Effector memory CD4-positive, alpha-beta T cell (primary cell): ENCODE measurements at regions not wholly inside any gene's neighbourhood (a gene's known extent, or its start where the extent isn't known, plus 50 kb on each side); places are given as distances from the start of the nearest gene placed in this dataset.
"Not testable (repeated sequence)": the region's sequence is repeated elsewhere in the genome, so short reads cannot be mapped to it uniquely, and the experiment has no call there.

Source experiments
- DNase-seq, 3 donors: peaks; one replicate each; pipeline ENCODE4 v3.0.0-alpha.2; 2020
- H3K27ac ChIP-seq: 2 replicates; pipeline ENCODE4 v1.7.0; 2013; ENCODE audit warnings: mild to moderate bottlenecking, low read length, moderate library complexity; ENCODE audit not compliant: insufficient read depth, poor library complexity, severe bottlenecking
- H3K27me3 ChIP-seq: replicated peaks from 2 replicates; pipeline ENCODE4 v1.7.0; 2013; ENCODE audit warnings: mild to moderate bottlenecking, low read length; ENCODE audit not compliant: insufficient read depth, control insufficient read depth, poor library complexity, severe bottlenecking
- H3K36me3 ChIP-seq: 2 replicates; pipeline ENCODE4 v1.7.0; 2013; ENCODE audit warnings: mild to moderate bottlenecking, low read length, moderate library complexity; ENCODE audit not compliant: control insufficient read depth, insufficient read depth
- H3K4me1 ChIP-seq: 2 replicates; pipeline ENCODE4 v1.7.0; 2013; ENCODE audit warnings: low read length, mild to moderate bottlenecking; ENCODE audit not compliant: control insufficient read depth, insufficient read depth, poor library complexity, severe bottlenecking
- H3K4me3 ChIP-seq: 2 replicates; pipeline ENCODE4 v1.7.0; 2013; ENCODE audit warnings: low read length, low read depth, mild to moderate bottlenecking; ENCODE audit not compliant: insufficient read depth, poor library complexity, severe bottlenecking
- H3K9me3 ChIP-seq: 2 replicates; pipeline ENCODE4 v1.7.0; 2013; ENCODE audit warnings: mild to moderate bottlenecking, low read length, moderate library complexity; ENCODE audit not compliant: control insufficient read depth

GRCh38 chr7:96786998-96787395 lies 77.4 kb upstream of the SEM1 start:
- no peak overlapping the region for H3K27ac ChIP-seq
- H3K4me3 ChIP-seq = no peak overlapping the region
- no peaks in the 10 kb centered on the region for H3K9me3 ChIP-seq
- no peaks in the 10 kb centered on the region for H3K27me3 ChIP-seq
- H3K36me3 ChIP-seq = no peaks in the 10 kb centered on the region
- H3K4me1 ChIP-seq = no peaks in the 10 kb centered on the region
- no peak for DNase-seq

- H3K27ac ChIP-seq = no peak overlapping the region
- no peaks in the 10 kb centered on the region for H3K36me3 ChIP-seq
- no peaks in the 10 kb centered on the region for H3K27me3 ChIP-seq
- H3K4me3 ChIP-seq = no peak overlapping the region
- H3K9me3 ChIP-seq = no peaks in the 10 kb centered on the region
- no peaks in the 10 kb centered on the region for H3K4me1 ChIP-seq
- DNase-seq = no peak
Measured at GRCh38 chr7:96789914-96790313, 80.3 kb upstream of the SEM1 start.

DNA sequence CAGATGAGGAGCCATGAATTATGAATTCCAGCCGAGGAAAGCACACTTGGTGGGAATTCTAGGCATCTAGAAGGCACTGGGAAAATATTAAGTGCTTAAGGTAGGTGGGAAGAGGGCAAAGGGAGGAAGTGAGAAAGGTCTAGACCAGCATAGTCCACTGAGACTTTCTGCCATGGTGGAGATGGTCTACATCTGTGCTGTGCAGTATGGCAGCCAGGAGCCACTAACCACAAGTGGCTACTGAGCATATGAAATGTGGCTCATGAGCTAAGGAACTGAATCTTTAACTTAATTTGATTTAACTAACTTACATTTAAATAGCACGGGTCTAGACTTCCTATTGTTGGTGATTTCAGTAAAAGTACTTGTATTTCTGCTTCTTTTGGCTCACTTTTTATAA lies 82.5 kb upstream of the SEM1 start:
- no peak for DNase-seq
- H3K4me3 ChIP-seq = no peak overlapping the region
- H3K27me3 ChIP-seq = no peaks in the 10 kb centered on the region
- no peaks in the 10 kb centered on the region for H3K36me3 ChIP-seq
- H3K4me1 ChIP-seq = no peaks in the 10 kb centered on the region
- no peaks in the 10 kb centered on the region for H3K9me3 ChIP-seq
- no peak overlapping the region for H3K27ac ChIP-seq

- Histone ChIP-seq H3K36me3 (no peaks in the 10 kb centered on the region), H3K27me3 (no peaks in the 10 kb centered on the region), H3K4me3 (no peak overlapping the region), H3K9me3 (no peaks in the 10 kb centered on the region), H3K4me1 (no peaks in the 10 kb centered on the region), H3K27ac (no peak overlapping the region)
- no peak for DNase-seq
Measured at GRCh38 chr7:96794063-96794462, 84.4 kb upstream of the SEM1 start.

DNA sequence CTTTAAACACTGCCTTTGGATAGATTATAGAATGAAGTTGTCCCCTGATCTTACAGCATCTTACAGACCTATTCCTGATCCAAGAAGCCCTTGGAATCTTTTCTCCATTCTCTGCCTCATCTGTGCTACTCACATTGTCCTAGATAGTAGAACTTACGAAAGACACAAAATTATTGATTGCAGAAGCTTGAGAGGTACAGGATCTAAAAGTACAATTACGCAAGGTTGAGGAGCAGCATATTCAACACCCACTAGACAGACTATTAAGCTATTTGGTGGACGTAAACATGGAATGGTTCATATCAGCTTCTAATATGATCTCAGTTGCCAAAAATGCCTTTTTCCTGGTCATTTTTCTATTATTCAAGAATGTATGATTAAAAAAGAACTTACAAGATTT lies 90.5 kb upstream of the SEM1 start:
- no peak for DNase-seq
- Histone ChIP-seq H3K27ac (no peak overlapping the region), H3K4me1 (no peaks in the 10 kb centered on the region), H3K9me3 (no peaks in the 10 kb centered on the region), H3K36me3 (no peaks in the 10 kb centered on the region), H3K4me3 (no peak overlapping the region), H3K27me3 (no peaks in the 10 kb centered on the region)

DNA sequence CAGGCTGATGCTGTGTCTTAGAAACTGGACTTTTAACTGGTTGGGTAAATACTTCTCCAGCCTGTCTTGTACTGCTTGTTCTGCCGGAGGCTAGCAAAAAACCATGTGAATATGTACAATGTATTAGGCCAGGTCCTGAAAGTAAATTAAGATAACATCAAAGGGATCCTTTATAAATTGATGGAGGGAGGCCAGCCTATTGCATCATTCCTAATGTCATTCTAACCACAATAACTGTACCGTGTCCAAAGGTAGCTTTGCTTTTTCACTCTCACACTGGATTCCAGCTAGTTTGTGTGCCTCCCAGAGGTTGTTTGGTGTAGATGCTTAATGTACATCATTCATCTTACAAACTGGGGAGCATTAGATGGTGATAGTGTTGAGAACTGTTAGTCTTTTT lies 91.2 kb upstream of the SEM1 start:
- Histone ChIP-seq H3K27me3 (no peaks in the 10 kb centered on the region), H3K9me3 (no peaks in the 10 kb centered on the region), H3K4me3 (no peak overlapping the region), H3K27ac (no peak overlapping the region), H3K4me1 (no peaks in the 10 kb centered on the region), H3K36me3 (no peaks in the 10 kb centered on the region)
- no peak for DNase-seq

DNA sequence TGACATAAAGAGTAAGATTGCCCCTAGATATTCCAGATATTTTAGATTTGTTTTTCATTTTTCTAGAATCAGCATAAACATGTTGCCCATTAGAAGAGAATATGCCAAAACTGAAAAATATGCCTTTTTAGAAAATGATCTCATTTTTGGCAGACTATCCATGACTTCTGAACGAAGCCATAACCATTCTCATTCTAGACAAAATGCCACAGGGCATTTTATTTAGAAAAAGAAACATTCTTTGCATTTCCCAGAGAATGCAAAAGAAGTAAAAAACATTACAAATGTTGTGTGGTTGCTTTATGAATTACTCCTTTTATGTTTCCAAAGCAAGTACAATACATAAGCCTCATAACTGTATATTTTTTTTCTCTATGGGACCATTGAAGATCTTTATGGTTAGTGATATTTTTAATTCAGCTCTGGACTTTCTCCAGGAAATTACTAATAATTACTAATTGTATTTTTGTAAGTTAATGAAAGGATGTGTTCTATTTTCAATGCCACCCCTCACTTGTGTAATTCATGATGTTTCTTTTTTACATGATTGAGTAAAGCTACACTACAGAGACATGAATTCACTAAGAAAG lies 109.6 kb upstream of the SEM1 start:
- Histone ChIP-seq H3K36me3 (no peaks in the 10 kb centered on the region), H3K4me1 (no peaks in the 10 kb centered on the region), H3K4me3 (no peak overlapping the region), H3K27me3 (no peaks in the 10 kb centered on the region), H3K9me3 (no peaks in the 10 kb centered on the region), H3K27ac (no peak overlapping the region)
- no peak for DNase-seq

DNA sequence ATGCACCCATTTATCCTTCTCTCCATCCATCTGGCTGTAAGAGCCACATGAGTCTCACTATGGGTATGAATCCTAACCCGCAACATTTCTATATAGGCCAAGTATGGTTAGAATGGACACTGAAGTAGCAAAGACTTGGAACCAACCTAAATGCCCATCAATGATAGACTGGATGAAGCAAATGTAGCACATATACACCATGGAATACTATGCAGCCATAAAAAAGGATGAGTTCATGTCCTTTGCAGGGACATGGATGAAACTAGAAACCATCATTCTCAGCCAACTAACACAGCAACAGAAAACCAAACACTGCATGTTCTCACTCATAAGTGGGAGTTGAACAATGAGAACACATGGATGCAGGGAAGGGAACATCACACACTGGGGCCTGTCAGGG lies 111.5 kb upstream of the SEM1 start:
- H3K4me1 ChIP-seq, H3K9me3 ChIP-seq, H3K4me3 ChIP-seq, H3K36me3 ChIP-seq, H3K27me3 ChIP-seq, H3K27ac ChIP-seq, DNase-seq: not testable (repeated sequence)

DNA sequence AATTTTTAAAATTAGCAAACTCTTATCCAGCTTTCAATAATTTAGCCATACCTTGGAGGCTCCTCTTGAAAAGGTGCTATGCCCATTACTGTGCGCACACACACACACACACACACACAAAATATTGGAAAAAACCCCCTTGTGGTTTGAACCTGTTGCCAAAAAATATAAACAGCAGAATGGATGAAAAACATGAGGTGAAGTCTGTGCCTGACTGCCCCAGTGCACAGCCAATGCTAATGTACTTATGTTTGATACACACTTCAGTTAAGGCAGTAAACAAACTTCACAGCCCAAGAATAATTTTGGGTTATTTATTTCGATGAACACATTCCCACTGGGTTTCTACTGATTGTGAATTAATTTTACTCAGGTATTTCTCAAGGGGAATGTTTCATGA lies 113.2 kb upstream of the SEM1 start:
- Histone ChIP-seq H3K36me3 (no peaks in the 10 kb centered on the region), H3K9me3 (no peaks in the 10 kb centered on the region), H3K27me3 (no peaks in the 10 kb centered on the region), H3K4me1 (no peaks in the 10 kb centered on the region), H3K4me3 (no peak overlapping the region), H3K27ac (no peak overlapping the region)
- no peak for DNase-seq

- Histone ChIP-seq H3K27ac (no peak overlapping the region), H3K4me1 (no peaks in the 10 kb centered on the region), H3K27me3 (no peaks in the 10 kb centered on the region), H3K36me3 (no peaks in the 10 kb centered on the region), H3K4me3 (no peak overlapping the region), H3K9me3 (no peaks in the 10 kb centered on the region)
- no peak for DNase-seq
Measured at GRCh38 chr7:96823274-96823673, 113.6 kb upstream of the SEM1 start.

- Histone ChIP-seq H3K27me3 (no peaks in the 10 kb centered on the region), H3K36me3 (no peaks in the 10 kb centered on the region), H3K9me3 (no peaks in the 10 kb centered on the region), H3K27ac (no peak overlapping the region), H3K4me1 (no peaks in the 10 kb centered on the region), H3K4me3 (no peak overlapping the region)
- no peak for DNase-seq
Measured at GRCh38 chr7:96824686-96825085, 115.0 kb upstream of the SEM1 start.
